Smooth muscle cell (in vitro differentiated cells): ENCODE measurements at regions not wholly inside any gene's neighbourhood (a gene's known extent, or its start where the extent isn't known, plus 50 kb on each side); places are given as distances from the start of the nearest gene placed in this dataset.

Experiments
- DNase-seq: peaks from one replicate; lab custom pipeline; 2025; ENCODE audit not compliant: unreplicated experiment; lab: John Stamatoyannopoulos, UW
- H2AFZ ChIP-seq: fragments of 200-600 bp; sonication (generic); 2 replicates; pipeline ENCODE4 v1.6.0; 2016; ENCODE audit warnings: antibody characterized with exemption, low read depth, mild to moderate bottlenecking
- H3F3A ChIP-seq: fragments of 200-600 bp; sonication (generic); 2 replicates; pipeline ENCODE4 v1.6.0; 2017; ENCODE audit warnings: antibody characterized with exemption, low read depth
- H3K27ac ChIP-seq: fragments of 200-600 bp; sonication (generic); 2 replicates; pipeline ENCODE4 v1.5.1; 2016; ENCODE audit warnings: low read depth, mild to moderate bottlenecking
- H3K27me3 ChIP-seq: fragments of 200-600 bp; sonication (generic); 2 replicates; pipeline ENCODE4 v1.6.1; 2016; ENCODE audit warnings: low read depth, mild to moderate bottlenecking
- H3K36me3 ChIP-seq: fragments of 200-600 bp; sonication (generic); 2 replicates; pipeline ENCODE4 v1.5.1; 2016; ENCODE audit warnings: low read depth
- H3K4me1 ChIP-seq: fragments of 200-600 bp; sonication (generic); 2 replicates; pipeline ENCODE4 v1.5.1; 2016; ENCODE audit warnings: low read depth
- H3K4me2 ChIP-seq: fragments of 200-600 bp; sonication (generic); 2 replicates; pipeline ENCODE4 v1.6.0; 2016; ENCODE audit warnings: mild to moderate bottlenecking
- H3K4me3 ChIP-seq: fragments of 200-600 bp; sonication (generic); 2 replicates; pipeline ENCODE4 v1.5.1; 2016; ENCODE audit warnings: mild to moderate bottlenecking
- H3K79me2 ChIP-seq: fragments of 200-600 bp; sonication (generic); 2 replicates; pipeline ENCODE4 v1.6.0; 2016; ENCODE audit warnings: low read depth, mild to moderate bottlenecking
- H3K9ac ChIP-seq: fragments of 200-600 bp; sonication (generic); 2 replicates; pipeline ENCODE4 v1.6.0; 2016; ENCODE audit warnings: low read depth
- H3K9me3 ChIP-seq: fragments of 200-600 bp; sonication (generic); replicated peaks from 2 replicates; pipeline ENCODE4 v1.5.1; 2016; ENCODE audit warnings: low read depth
- H4K20me1 ChIP-seq: fragments of 200-600 bp; sonication (generic); 2 replicates; pipeline ENCODE4 v1.6.0; 2016; ENCODE audit warnings: low read depth
- WGBS: methylation state at CpG from one replicate; pipeline ENCODE4 v1.1.7; 2016; ENCODE audit warnings: low lambda C conversion rate; 5-methylcytosine and 5-hydroxymethylcytosine counted together
- TF ChIP-seq, protein P1 (sequence below): fragments of 200-600 bp; sonication (generic); IDR thresholded peaks from 2 replicates; pipeline ENCODE4 v1.5.1; 2017; ENCODE audit warnings: borderline replicate concordance, mild to moderate bottlenecking, antibody characterized with exemption; ENCODE audit not compliant: insufficient read depth, poor library complexity, severe bottlenecking

DNA sequence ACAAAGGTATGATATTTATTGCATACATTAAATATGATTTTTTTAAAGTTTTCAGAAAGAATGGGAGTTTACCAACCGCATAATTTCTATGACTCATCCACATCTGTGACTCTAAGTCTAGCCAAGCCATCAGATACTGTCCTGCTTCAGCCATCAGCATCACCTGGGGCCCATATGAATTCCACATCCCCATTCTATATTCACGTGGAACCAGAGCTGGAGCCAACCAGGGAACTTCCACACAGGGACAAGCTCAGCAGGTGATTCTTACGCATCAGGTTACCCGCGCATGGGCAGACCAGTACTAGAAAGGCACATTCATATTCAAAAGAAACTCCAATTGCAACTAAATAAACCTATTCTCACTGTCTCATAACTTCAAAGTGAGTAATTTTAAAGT, 817.7 kb upstream of the IGFBP3 start:
- no peak overlapping the region for H2AFZ ChIP-seq
- WGBS: 74% methylated on average over 5 of the region's 5 CpGs
- TF ChIP-seq, protein P1, sequence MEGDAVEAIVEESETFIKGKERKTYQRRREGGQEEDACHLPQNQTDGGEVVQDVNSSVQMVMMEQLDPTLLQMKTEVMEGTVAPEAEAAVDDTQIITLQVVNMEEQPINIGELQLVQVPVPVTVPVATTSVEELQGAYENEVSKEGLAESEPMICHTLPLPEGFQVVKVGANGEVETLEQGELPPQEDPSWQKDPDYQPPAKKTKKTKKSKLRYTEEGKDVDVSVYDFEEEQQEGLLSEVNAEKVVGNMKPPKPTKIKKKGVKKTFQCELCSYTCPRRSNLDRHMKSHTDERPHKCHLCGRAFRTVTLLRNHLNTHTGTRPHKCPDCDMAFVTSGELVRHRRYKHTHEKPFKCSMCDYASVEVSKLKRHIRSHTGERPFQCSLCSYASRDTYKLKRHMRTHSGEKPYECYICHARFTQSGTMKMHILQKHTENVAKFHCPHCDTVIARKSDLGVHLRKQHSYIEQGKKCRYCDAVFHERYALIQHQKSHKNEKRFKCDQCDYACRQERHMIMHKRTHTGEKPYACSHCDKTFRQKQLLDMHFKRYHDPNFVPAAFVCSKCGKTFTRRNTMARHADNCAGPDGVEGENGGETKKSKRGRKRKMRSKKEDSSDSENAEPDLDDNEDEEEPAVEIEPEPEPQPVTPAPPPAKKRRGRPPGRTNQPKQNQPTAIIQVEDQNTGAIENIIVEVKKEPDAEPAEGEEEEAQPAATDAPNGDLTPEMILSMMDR: no peak
- H3K27me3 ChIP-seq: no peaks in the 10 kb centered on the region
- no peaks in the 10 kb centered on the region for H4K20me1 ChIP-seq
- no peak overlapping the region for H3K4me2 ChIP-seq
- no peak overlapping the region for H3K9ac ChIP-seq
- no peak overlapping the region for H3K27ac ChIP-seq
- DNase-seq: no peak
- no peaks in the 10 kb centered on the region for H3F3A ChIP-seq
- H3K9me3 ChIP-seq: no peaks in the 10 kb centered on the region
- no peak overlapping the region for H3K4me3 ChIP-seq
- no peaks in the 10 kb centered on the region for H3K4me1 ChIP-seq
- H3K79me2 ChIP-seq: no peaks in the 10 kb centered on the region
- H3K36me3 ChIP-seq: no peaks in the 10 kb centered on the region

DNA sequence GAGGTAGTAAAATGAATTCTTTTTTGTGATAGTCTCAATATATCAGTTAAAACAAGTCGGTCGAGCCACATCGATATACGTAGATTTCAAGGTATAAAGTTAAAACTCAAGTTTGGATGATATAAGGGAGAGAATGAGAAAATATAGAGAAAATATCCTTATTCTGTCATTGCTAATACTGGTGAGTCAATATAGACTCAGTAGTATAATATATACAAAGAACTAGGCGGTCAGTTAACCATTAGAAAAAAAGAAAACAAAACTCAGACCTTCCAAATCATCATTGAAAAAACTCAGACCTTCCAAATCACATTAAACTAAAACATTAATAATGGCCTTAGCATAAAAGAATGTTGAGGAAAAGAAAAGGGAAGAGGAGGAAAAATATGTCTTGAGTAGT, 817.1 kb upstream of the IGFBP3 start:
- no peak overlapping the region for H3K27ac ChIP-seq
- TF ChIP-seq, protein P1: no peak
- no peak overlapping the region for H3K4me2 ChIP-seq
- no peaks in the 10 kb centered on the region for H3K36me3 ChIP-seq
- WGBS: 97% methylated on average over 5 of the region's 5 CpGs
- no peaks in the 10 kb centered on the region for H3F3A ChIP-seq
- H3K27me3 ChIP-seq: no peaks in the 10 kb centered on the region
- H2AFZ ChIP-seq: no peak overlapping the region
- H3K9ac ChIP-seq: no peak overlapping the region
- H3K4me1 ChIP-seq: no peaks in the 10 kb centered on the region
- H3K4me3 ChIP-seq: no peak overlapping the region
- no peaks in the 10 kb centered on the region for H3K9me3 ChIP-seq
- no peaks in the 10 kb centered on the region for H3K79me2 ChIP-seq
- H4K20me1 ChIP-seq: no peaks in the 10 kb centered on the region
- no peak for DNase-seq

DNA sequence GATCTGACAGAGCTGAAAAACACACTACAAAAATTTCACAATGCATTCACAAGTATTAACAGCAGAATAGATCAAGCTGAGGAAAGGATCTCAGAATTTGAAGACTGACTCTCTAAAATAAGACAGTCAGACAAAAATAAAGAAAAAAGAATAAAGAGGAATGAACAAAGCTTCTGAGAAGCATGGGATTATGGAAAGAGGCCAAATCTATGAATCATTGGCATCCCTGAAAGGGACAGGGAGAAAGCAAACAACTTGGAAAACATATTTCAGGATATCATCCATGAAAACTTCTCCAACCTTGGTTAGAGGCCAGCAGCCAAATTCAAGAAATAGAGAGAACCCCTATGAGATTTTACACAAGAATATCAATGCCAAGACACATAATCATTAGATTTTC, 804.8 kb upstream of the IGFBP3 start:
- Histone ChIP-seq H4K20me1 (no peaks in the 10 kb centered on the region), H3F3A (no peaks in the 10 kb centered on the region), H3K27me3 (no peaks in the 10 kb centered on the region), H3K9ac (no peak overlapping the region), H2AFZ (no peak overlapping the region), H3K4me3 (no peak overlapping the region), H3K4me1 (no peaks in the 10 kb centered on the region), H3K27ac (no peak overlapping the region), H3K79me2 (no peaks in the 10 kb centered on the region), H3K4me2 (no peak overlapping the region), H3K36me3 (no peaks in the 10 kb centered on the region), H3K9me3 (peaks cover 3% of the 10 kb centered on the region)
- DNase-seq: no peak
- TF ChIP-seq, protein P1: no peak

DNA sequence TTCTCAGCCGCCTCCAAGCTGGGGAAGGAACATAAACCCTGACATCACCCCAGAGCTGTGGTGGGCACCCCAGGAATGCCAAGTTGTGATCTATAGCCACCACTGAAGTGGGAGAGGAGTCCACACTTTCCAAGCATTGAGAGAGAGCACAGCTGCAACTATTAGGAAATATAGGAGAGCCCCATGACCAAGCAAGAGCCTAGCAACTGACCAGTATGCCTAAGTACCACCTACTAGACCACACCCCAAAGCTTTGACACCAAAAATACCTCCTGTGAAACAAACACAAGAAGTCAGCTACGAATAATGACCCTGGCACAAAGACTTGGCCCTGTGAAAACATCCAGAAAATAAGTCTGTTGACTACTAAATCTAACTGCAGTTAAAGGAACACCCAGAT, 804.1 kb upstream of the IGFBP3 start:
- Histone ChIP-seq H3K9ac (no peak overlapping the region), H3K4me3 (no peak overlapping the region), H3K27ac (no peak overlapping the region), H2AFZ (no peak overlapping the region), H3K4me1 (no peaks in the 10 kb centered on the region), H3K36me3 (no peaks in the 10 kb centered on the region), H3K9me3 (peaks cover 3% of the 10 kb centered on the region), H3K79me2 (no peaks in the 10 kb centered on the region), H3K27me3 (no peaks in the 10 kb centered on the region), H3F3A (no peaks in the 10 kb centered on the region), H3K4me2 (no peak overlapping the region), H4K20me1 (no peaks in the 10 kb centered on the region)
- 87% methylated on average over 2 of the region's 2 CpGs for WGBS
- no peak for DNase-seq
- TF ChIP-seq, protein P1: no peak
